HCT116 (cell line): ENCODE measurements at regions not wholly inside any gene's neighbourhood (a gene's known extent, or its start where the extent isn't known, plus 50 kb on each side); places are given as distances from the start of the nearest gene placed in this dataset.

Experiments
- ATAC-seq: fragments of 200-7000 bp; cut with Tn5 transposase; 2 replicates; pipeline ENCODE4 v1.9.1; 2020; ENCODE audit warnings: mild to moderate bottlenecking, moderate library complexity
- BruUV-seq: library from RNA; stranded (reverse); fragments of 400-500 nt; replicated peaks from 2 replicates; lab custom pipeline; 2021; lab: Mats Ljungman, UMichigan
- CTCF ChIA-PET: fragments of 300-600 bp; sonication (Branson Sonifier 250); formaldehyde crosslinking; loops from one replicate; lab custom pipeline; 2021; ENCODE audit warnings: antibody characterized with exemption; lab: Charles Lee
- POLR2A ChIA-PET: fragments of 300-600, 350-600 bp; sonication (Branson Sonifier 250); formaldehyde crosslinking; loops from one replicate; lab custom pipeline; 2021; ENCODE audit warnings: antibody characterized with exemption; lab: Charles Lee
- RAD21 ChIA-PET, 2 experiments: fragments of 300-600 bp; sonication (Branson Sonifier 250); formaldehyde crosslinking; loops; one replicate each; lab custom pipeline; 2023; ENCODE audit warnings: low total read pairs in 2 of 2; ENCODE audit not compliant: uncharacterized antibody in 2 of 2, unreplicated experiment in 2 of 2, low non-redundant PET in 1 of 2; lab: Charles Lee
- DNase-seq: peaks from one replicate; pipeline ENCODE4 v3.0.0-alpha.2; 2010; ENCODE audit warnings: low read depth, low spot score
- H2AFZ ChIP-seq: fragments of 200-600 bp; shearing (Covaris generic), sonication (generic); 2 replicates; pipeline ENCODE4 v1.6.1; 2017; ENCODE audit warnings: low read depth, mixed run types, mixed read lengths, antibody characterized with exemption, low read length; ENCODE audit not compliant: poor library complexity, severe bottlenecking
- H3K27ac ChIP-seq: 2 replicates; pipeline ENCODE4 v1.5.1; 2012; ENCODE audit warnings: low read depth, low read length
- H3K27me3 ChIP-seq: fragments of 200-600 bp; sonication (generic); 2 replicates; pipeline ENCODE4 v1.6.1; 2016; ENCODE audit warnings: mixed run types, low read length, mixed read lengths; ENCODE audit not compliant: insufficient read depth
- H3K36me3 ChIP-seq, 2 experiments: fragments of 200-500 bp in 1 of 2; fragments of 200-600 bp in 1 of 2; sonication (Bioruptor generic) in 1 of 2; sonication (generic) in 1 of 2; 2 replicates each; pipeline versions ENCODE4 v1.5.1 to v1.6.1; 2014 to 2016; ENCODE audit warnings: low read length in 2 of 2, inconsistent platforms in 1 of 2, mixed read lengths in 1 of 2, mixed run types in 1 of 2; ENCODE audit not compliant: insufficient read depth in 2 of 2, control insufficient read depth in 1 of 2
- H3K4me1 ChIP-seq, 2 experiments: fragments of 200-600 bp in 1 of 2; sonication (generic) in 1 of 2; 2 replicates each; pipeline versions ENCODE4 v1.5.1 to v1.6.1; 2012 to 2017; ENCODE audit warnings: low read length in 2 of 2, inconsistent platforms in 1 of 2, mild to moderate bottlenecking in 1 of 2, mixed read lengths in 1 of 2, mixed run types in 1 of 2, moderate library complexity in 1 of 2; ENCODE audit not compliant: insufficient read depth in 2 of 2, control insufficient read depth in 1 of 2
- H3K4me2 ChIP-seq: fragments of 200-600 bp; sonication (generic); 2 replicates; pipeline ENCODE4 v1.6.1; 2017; ENCODE audit warnings: mixed run types, low read length, mixed read lengths
- H3K4me3 ChIP-seq, 2 experiments: fragments of 200-600 bp in 1 of 2; sonication (generic) in 1 of 2; replicated peaks in 1 of 2; 2 replicates each; pipeline ENCODE4 v1.5.1; 2011 to 2016; ENCODE audit warnings: low read length in 2 of 2, control low read depth in 1 of 2, low read depth in 1 of 2, mild to moderate bottlenecking in 1 of 2, mixed read lengths in 1 of 2, mixed run types in 1 of 2
- H3K79me2 ChIP-seq: fragments of 200-600 bp; sonication (generic); 2 replicates; pipeline ENCODE4 v1.6.1; 2017; ENCODE audit warnings: mild to moderate bottlenecking, mixed run types, low read length, moderate library complexity, mixed read lengths; ENCODE audit not compliant: insufficient read depth
- H3K9ac ChIP-seq: fragments of 200-600 bp; sonication (generic); 2 replicates; pipeline ENCODE4 v1.6.1; 2016; ENCODE audit warnings: low read length, mixed read lengths
- H3K9me2 ChIP-seq: fragments of 200-600 bp; sonication (generic), shearing (Covaris generic); 2 replicates; pipeline ENCODE4 v1.6.1; 2017; ENCODE audit warnings: mixed run types, mild to moderate bottlenecking, moderate library complexity; ENCODE audit not compliant: insufficient read depth
- H3K9me3 ChIP-seq, 2 experiments: fragments of 200-500 bp in 1 of 2; fragments of 200-600 bp in 1 of 2; sonication (Bioruptor generic) in 1 of 2; sonication (generic) in 1 of 2; 2 replicates each; pipeline ENCODE4 v1.6.1; 2014 to 2017; ENCODE audit warnings: low read length in 2 of 2, mixed read lengths in 2 of 2, inconsistent platforms in 1 of 2, low read depth in 1 of 2, mild to moderate bottlenecking in 1 of 2, mixed run types in 1 of 2, moderate library complexity in 1 of 2; ENCODE audit not compliant: control insufficient read depth in 1 of 2, insufficient read depth in 1 of 2
- H4K20me1 ChIP-seq: fragments of 200-600 bp; sonication (generic), shearing (Covaris generic); 2 replicates; pipeline ENCODE4 v1.6.1; 2017; ENCODE audit warnings: mixed run types, mild to moderate bottlenecking, moderate library complexity; ENCODE audit not compliant: insufficient read depth
- EGR1 ChIP-seq: IDR thresholded peaks from 2 replicates; pipeline ENCODE4 v1.6.1; 2012; ENCODE audit warnings: low read depth
- POLR2A ChIP-seq: IDR thresholded peaks from 2 replicates; pipeline ENCODE4 v1.7.0; 2011; ENCODE audit warnings: borderline replicate concordance; ENCODE audit not compliant: insufficient read depth, insufficient read length; ENCODE audit errors: extremely low read depth
- POLR2AphosphoS5 ChIP-seq: IDR thresholded peaks from 2 replicates; pipeline ENCODE4 v1.6.1; 2011; ENCODE audit warnings: mild to moderate bottlenecking, low read depth, low read length, moderate library complexity
- RAD21 ChIP-seq: IDR thresholded peaks from 2 replicates; pipeline ENCODE4 v1.6.1; 2012; ENCODE audit warnings: low read depth, mild to moderate bottlenecking
- SRF ChIP-seq: IDR thresholded peaks from 2 replicates; pipeline ENCODE4 v1.6.1; 2012; ENCODE audit warnings: low read depth
- YY1 ChIP-seq: IDR thresholded peaks from 2 replicates; pipeline ENCODE4 v1.6.1; 2011; ENCODE audit warnings: low read length, low read depth, moderate library complexity, mild to moderate bottlenecking; ENCODE audit not compliant: insufficient replicate concordance; ENCODE audit errors: extremely low read depth
- ZFX ChIP-seq: fragments of 450-650 bp; IDR thresholded peaks from 2 replicates; pipeline ENCODE4 v1.6.1; 2017
- intact Hi-C: fragments of 100-400 bp; cut with micrococcal nuclease; formaldehyde crosslinking; loops from 2 replicates; pipeline ENCODE4 v1.10.0; 2022
- TF ChIP-seq, protein P1 (sequence below): IDR thresholded peaks from 2 replicates; pipeline ENCODE4 v1.6.1; 2012
- TF ChIP-seq, protein P2 (sequence below), 3 experiments: fragments of 200-600 bp in 1 of 3; sonication (generic) in 1 of 3; IDR thresholded peaks in 2 of 3; conservative IDR thresholded peaks in 1 of 3; 2 replicates each; pipeline ENCODE4 v1.5.1; 2012 to 2017; ENCODE audit warnings: low read depth in 2 of 3, low read length in 2 of 3, antibody characterized with exemption in 1 of 3, borderline replicate concordance in 1 of 3, control low read depth in 1 of 3, mild to moderate bottlenecking in 1 of 3, mixed read lengths in 1 of 3, mixed run types in 1 of 3, moderate library complexity in 1 of 3; ENCODE audit not compliant: insufficient read depth in 1 of 3

DNA sequence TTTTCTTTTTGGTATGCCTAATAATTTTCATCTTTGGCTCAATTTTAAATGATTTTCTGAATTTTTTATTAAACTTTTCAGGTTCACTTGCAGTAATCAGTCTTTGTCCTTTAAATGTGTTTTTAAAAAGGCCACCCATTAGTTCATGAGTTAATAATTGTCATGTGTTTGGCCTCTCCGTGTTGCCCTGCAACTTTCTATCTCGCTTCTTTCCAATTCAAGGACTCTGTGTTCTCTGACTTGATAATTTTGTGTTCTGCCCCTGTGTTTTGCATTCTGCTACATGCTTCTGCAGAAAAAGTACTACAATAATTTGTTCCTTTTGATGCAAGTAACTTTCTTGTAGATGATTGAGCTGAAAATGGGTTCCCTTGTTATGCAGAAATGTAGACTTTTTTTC is 921.4 kb upstream of the LRATD1 start:
- no peak for ATAC-seq
- H3K27ac ChIP-seq: no peak overlapping the region
- no peak overlapping the region for H3K4me2 ChIP-seq
- RAD21 ChIA-PET: no interaction called here
- no peaks in the 10 kb centered on the region for H4K20me1 ChIP-seq
- CTCF ChIA-PET: no interaction called here
- H3K27me3 ChIP-seq: no peaks in the 10 kb centered on the region
- no peak overlapping the region for H2AFZ ChIP-seq
- TF ChIP-seq RAD21: no peak
- TF ChIP-seq POLR2AphosphoS5: no peak
- no peak for TF ChIP-seq ZFX
- TF ChIP-seq, protein P1, sequence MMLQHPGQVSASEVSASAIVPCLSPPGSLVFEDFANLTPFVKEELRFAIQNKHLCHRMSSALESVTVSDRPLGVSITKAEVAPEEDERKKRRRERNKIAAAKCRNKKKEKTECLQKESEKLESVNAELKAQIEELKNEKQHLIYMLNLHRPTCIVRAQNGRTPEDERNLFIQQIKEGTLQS: no peak
- no peak for TF ChIP-seq SRF
- TF ChIP-seq POLR2A: no peak
- TF ChIP-seq EGR1: no peak
- no peaks in the 10 kb centered on the region for H3K36me3 ChIP-seq
- POLR2A ChIA-PET: no interaction called here
- DNase-seq: no peak
- no peak overlapping the region for H3K4me3 ChIP-seq
- H3K4me1 ChIP-seq: no peaks in the 10 kb centered on the region
- peaks cover 3 to 17% of the 10 kb centered on the region in 2 experiments; a peak in 2 of 4 replicates for H3K9me3 ChIP-seq
- no peak overlapping the region for H3K9ac ChIP-seq
- intact Hi-C loops: no loop called here
- no peaks in the 10 kb centered on the region for H3K9me2 ChIP-seq
- no peaks in the 10 kb centered on the region for H3K79me2 ChIP-seq
- no TSS peak for BruUV-seq

DNA sequence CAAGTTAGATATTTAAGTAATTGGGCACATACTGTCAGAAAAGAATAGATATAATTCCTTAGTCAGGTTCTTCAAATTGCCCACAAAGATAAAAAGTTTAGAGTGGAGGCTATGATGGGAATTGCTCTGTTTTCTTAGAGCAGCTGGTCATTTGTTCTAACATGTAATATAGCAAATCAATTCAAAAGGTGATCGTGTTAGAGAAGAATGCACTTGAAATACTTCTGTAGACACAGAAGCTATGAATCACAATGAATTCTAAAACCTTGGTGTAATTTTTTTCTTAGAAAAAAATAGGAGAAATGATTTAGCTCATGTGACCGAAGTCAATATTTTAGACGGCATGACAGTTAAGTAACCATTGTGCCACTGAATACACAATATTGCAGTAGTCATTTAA is 918.1 kb upstream of the LRATD1 start:
- Histone ChIP-seq H3K9me3 (peaks cover 3 to 10% of the 10 kb centered on the region in 2 experiments; a peak in 2 of 4 replicates), H3K79me2 (no peaks in the 10 kb centered on the region), H3K27ac (no peak overlapping the region), H3K4me3 (no peak overlapping the region), H3K4me2 (no peak overlapping the region), H3K9me2 (no peaks in the 10 kb centered on the region), H3K4me1 (no peaks in the 10 kb centered on the region), H2AFZ (no peak overlapping the region), H3K9ac (no peak overlapping the region), H3K36me3 (no peaks in the 10 kb centered on the region), H3K27me3 (no peaks in the 10 kb centered on the region), H4K20me1 (no peaks in the 10 kb centered on the region)
- POLR2A ChIA-PET: no interaction called here
- intact Hi-C loops: no loop called here
- TF ChIP-seq, protein P1: no peak
- TF ChIP-seq YY1: no peak
- TF ChIP-seq, protein P2, sequence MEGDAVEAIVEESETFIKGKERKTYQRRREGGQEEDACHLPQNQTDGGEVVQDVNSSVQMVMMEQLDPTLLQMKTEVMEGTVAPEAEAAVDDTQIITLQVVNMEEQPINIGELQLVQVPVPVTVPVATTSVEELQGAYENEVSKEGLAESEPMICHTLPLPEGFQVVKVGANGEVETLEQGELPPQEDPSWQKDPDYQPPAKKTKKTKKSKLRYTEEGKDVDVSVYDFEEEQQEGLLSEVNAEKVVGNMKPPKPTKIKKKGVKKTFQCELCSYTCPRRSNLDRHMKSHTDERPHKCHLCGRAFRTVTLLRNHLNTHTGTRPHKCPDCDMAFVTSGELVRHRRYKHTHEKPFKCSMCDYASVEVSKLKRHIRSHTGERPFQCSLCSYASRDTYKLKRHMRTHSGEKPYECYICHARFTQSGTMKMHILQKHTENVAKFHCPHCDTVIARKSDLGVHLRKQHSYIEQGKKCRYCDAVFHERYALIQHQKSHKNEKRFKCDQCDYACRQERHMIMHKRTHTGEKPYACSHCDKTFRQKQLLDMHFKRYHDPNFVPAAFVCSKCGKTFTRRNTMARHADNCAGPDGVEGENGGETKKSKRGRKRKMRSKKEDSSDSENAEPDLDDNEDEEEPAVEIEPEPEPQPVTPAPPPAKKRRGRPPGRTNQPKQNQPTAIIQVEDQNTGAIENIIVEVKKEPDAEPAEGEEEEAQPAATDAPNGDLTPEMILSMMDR (IDR thresholded peaks at IDR 0.05 in 2 of 3, conservative IDR thresholded peaks at IDR 0.05 in 1 of 3; ENCODE audit: borderline replicate concordance in 1 of 3, insufficient read depth in 1 of 3, low read depth in 2 of 3, low read length in 2 of 3): no peak
- ATAC-seq: no peak
- RAD21 ChIA-PET: no interaction called here
- BruUV-seq: no TSS peak
- no peak for DNase-seq
- CTCF ChIA-PET: no interaction called here
